ENCODE measurements at regions not wholly inside any gene's neighbourhood (a gene's known extent, or its start where the extent isn't known, plus 50 kb on each side); places are given as distances from the start of the nearest gene placed in this dataset.

DNA sequence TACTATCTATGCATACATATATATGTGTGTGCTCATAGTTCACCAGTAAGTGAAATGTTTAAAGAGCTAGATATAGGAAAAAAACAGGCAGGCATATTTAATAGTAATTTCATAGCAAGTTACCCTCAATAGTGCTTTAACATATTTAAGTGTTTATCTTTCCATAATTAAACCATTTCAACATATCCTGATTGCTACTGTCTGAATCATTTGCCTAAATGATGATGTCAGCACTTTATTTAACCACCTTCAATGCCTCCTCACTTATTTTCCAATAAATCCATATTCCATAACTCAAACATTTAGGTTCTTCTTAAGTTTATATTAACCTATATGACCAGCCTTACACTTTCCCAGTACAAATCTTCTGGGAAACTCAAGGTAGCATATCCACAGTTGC is 601.1 kb downstream of the ARL4A start:
- Histone ChIP-seq H3K4me3 (replicated peaks in 1 of 3; ENCODE audit: insufficient read depth in 1 of 3, low read depth in 1 of 3, low read length in 3 of 3) (no peak overlapping the region), H3K9me1 (replicated peaks; ENCODE audit: control insufficient read depth, extremely low read depth, insufficient read depth, low read length) (no peaks in the 10 kb centered on the region), H3K4me2 (ENCODE audit: insufficient read depth, low read length) (no peak overlapping the region), H3K79me2 (ENCODE audit: control insufficient read depth, insufficient read depth, low read length) (no peaks in the 10 kb centered on the region), H3K27ac (ENCODE audit: insufficient read depth, low read depth, low read length) (no peak overlapping the region), H4K20me1 (replicated peaks; ENCODE audit: control insufficient read depth, extremely low read depth, insufficient read depth, low read length) (no peaks in the 10 kb centered on the region), H3K9ac (replicated peaks; ENCODE audit: extremely low read depth, insufficient read depth, low read length) (no peak overlapping the region), H2AFZ (ENCODE audit: low read depth, low read length) (no peak overlapping the region), H3K9me3 (replicated peaks; ENCODE audit: control insufficient read depth, insufficient read depth, low read length) (no peaks in the 10 kb centered on the region), H3K27me3 (ENCODE audit: control insufficient read depth in 2 of 2, insufficient read depth in 2 of 2, low read length in 2 of 2) (no peaks in the 10 kb centered on the region), H3K36me3 (ENCODE audit: control insufficient read depth in 2 of 2, extremely low read depth in 1 of 2, insufficient read depth in 2 of 2, low read length in 2 of 2) (no peaks in the 10 kb centered on the region), H3K4me1 (ENCODE audit: control insufficient read depth, extremely low read depth, insufficient read depth, low read length) (no peaks in the 10 kb centered on the region)
- CTCF ChIA-PET, result interaction anchor here (1.2 kb wide), 1 partner anchor 764 kb away, joined by 3 read pairs; no protein-coding TSS in a partner anchor
- POLR2A ChIA-PET, result no interaction called here
- BruUV-seq (replicated peaks), result no TSS peak
- intact Hi-C loops (cut with micrococcal nuclease) (no loop called here), dilution Hi-C loops (cut with MboI; ENCODE audit: extremely low pct_ligation_motif_present, low sequenced_read_pairs) (no loop called here)
- TF ChIP-seq POLR2AphosphoS5 (IDR thresholded peaks at IDR 0.05; ENCODE audit: insufficient read depth, low read depth, low read length) (no peak), EZH2 (IDR thresholded peaks at IDR 0.05; ENCODE audit: borderline replicate concordance, low read depth, low read length, severe bottlenecking) (no peak), POLR2A (IDR thresholded peaks at IDR 0.05; ENCODE audit: low read depth, low read length) (no peak), MYC (IDR thresholded peaks at IDR 0.05; ENCODE audit: low read depth, low read length) (no peak), FOS (IDR thresholded peaks at IDR 0.05; ENCODE audit: borderline replicate concordance, insufficient read depth, low read length) (no peak), GATA2 (IDR thresholded peaks at IDR 0.05; ENCODE audit: insufficient read depth, insufficient read length, low read depth, low read length) (no peak), JUN (IDR thresholded peaks at IDR 0.05; ENCODE audit: borderline replicate concordance, insufficient read depth, insufficient read length, low read depth) (no peak)
- TF ChIP-seq, protein P1, sequence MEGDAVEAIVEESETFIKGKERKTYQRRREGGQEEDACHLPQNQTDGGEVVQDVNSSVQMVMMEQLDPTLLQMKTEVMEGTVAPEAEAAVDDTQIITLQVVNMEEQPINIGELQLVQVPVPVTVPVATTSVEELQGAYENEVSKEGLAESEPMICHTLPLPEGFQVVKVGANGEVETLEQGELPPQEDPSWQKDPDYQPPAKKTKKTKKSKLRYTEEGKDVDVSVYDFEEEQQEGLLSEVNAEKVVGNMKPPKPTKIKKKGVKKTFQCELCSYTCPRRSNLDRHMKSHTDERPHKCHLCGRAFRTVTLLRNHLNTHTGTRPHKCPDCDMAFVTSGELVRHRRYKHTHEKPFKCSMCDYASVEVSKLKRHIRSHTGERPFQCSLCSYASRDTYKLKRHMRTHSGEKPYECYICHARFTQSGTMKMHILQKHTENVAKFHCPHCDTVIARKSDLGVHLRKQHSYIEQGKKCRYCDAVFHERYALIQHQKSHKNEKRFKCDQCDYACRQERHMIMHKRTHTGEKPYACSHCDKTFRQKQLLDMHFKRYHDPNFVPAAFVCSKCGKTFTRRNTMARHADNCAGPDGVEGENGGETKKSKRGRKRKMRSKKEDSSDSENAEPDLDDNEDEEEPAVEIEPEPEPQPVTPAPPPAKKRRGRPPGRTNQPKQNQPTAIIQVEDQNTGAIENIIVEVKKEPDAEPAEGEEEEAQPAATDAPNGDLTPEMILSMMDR (IDR thresholded peaks at IDR 0.05; ENCODE audit: extremely low read depth in 1 of 2, insufficient read depth in 1 of 2, low read depth in 1 of 2, low read length in 2 of 2), result no peak
- TF ChIP-seq, protein P2, sequence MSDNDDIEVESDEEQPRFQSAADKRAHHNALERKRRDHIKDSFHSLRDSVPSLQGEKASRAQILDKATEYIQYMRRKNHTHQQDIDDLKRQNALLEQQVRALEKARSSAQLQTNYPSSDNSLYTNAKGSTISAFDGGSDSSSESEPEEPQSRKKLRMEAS (IDR thresholded peaks at IDR 0.05; ENCODE audit: insufficient read depth, insufficient read length), result no peak
- FAIRE-seq (no peak), DNase-seq (ENCODE audit: low read depth, low spot score) (no peak)

Measured in endothelial cell of umbilical vein (primary cell).